Bronchial epithelial cell (primary cell): ENCODE measurements at regions not wholly inside any gene's neighbourhood (a gene's known extent, or its start where the extent isn't known, plus 50 kb on each side); places are given as distances from the start of the nearest gene placed in this dataset.

Experiments
- DNase-seq: peaks from one replicate; pipeline ENCODE4 v3.0.0-alpha.2; 2010; ENCODE audit warnings: low read depth
- FAIRE-seq: peaks from 2 replicates; lab custom pipeline; 2011; peaks lifted over from hg19 to GRCh38; lab: Jason Lieb, UNC
- H3K27me3 ChIP-seq: 2 replicates; pipeline ENCODE4 v1.5.1; 2011; ENCODE audit warnings: low read length; ENCODE audit not compliant: control insufficient read depth, insufficient read depth
- H3K36me3 ChIP-seq: 2 replicates; pipeline ENCODE4 v1.5.1; 2011; ENCODE audit warnings: low read length; ENCODE audit not compliant: control insufficient read depth, insufficient read depth
- H3K4me3 ChIP-seq: 2 replicates; pipeline ENCODE4 v1.5.1; 2011; ENCODE audit warnings: mild to moderate bottlenecking, low read depth, low read length, control low read depth
- CTCF ChIP-seq: IDR thresholded peaks from 2 replicates; pipeline ENCODE4 v1.5.1; 2011; ENCODE audit warnings: mild to moderate bottlenecking, moderate library complexity, low read length, control low read depth, inconsistent platforms; ENCODE audit not compliant: insufficient read depth, severe bottlenecking

DNA sequence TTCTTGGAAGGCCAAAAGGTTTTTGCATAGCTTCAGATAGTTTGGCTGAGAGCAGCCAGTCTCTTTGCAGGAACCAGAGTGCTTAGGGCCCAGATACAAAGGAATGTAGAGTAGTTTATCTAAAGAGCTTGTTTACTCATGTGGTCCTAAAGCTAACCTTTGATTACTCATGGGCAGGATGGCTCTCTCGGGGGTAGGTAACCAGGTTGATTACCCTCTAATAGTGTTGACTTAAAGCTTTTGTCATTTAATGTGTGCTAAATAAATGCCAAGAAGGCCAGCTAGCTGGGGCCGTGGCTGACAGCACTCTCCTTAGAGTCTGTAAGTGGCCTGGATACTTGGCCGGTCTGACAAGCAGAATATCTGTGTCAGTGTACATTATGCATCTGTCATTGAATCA is 69.7 kb upstream of the MAGEB16 start:
- no peak for TF ChIP-seq CTCF
- H3K36me3 ChIP-seq, result no peaks in the 10 kb centered on the region
- FAIRE-seq (no peak), DNase-seq (no peak)
- H3K27me3 ChIP-seq, result no peaks in the 10 kb centered on the region
- no peak overlapping the region for H3K4me3 ChIP-seq

- TF ChIP-seq CTCF, result no peak
- no peaks in the 10 kb centered on the region for H3K27me3 ChIP-seq
- H3K4me3 ChIP-seq, result no peak overlapping the region
- DNase-seq, result no peak
- FAIRE-seq, result peak; percentile 50
- no peaks in the 10 kb centered on the region for H3K36me3 ChIP-seq
Measured at GRCh38 chrX:35733879-35734278, 64.3 kb upstream of the MAGEB16 start.

GRCh38 chrX:35741142-35741541 is 57.0 kb upstream of the MAGEB16 start:
- DNase-seq (no peak), FAIRE-seq (no peak)
- Histone ChIP-seq H3K27me3 (no peaks in the 10 kb centered on the region), H3K4me3 (no peak overlapping the region), H3K36me3 (no peaks in the 10 kb centered on the region)
- no peak for TF ChIP-seq CTCF

DNA sequence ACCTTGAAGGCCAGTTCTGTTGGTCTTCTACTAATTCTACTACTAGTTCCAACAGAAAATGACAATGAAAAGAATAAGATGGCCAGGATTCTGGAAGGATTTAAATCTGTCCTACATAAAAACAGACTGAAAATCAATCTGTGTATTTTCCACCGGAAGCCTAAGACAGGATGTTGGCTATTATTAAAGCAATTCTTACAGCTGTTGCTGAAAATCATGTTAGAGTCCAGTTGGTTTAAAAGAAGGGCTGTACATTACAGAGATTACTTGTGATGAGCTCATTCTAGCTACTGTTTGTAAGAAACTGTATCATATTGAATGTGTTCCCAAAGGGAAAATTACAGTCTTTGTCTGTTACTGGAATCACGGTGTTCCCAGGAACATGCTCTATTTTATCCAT is 54.8 kb upstream of the MAGEB16 start:
- no peak for FAIRE-seq
- no peak for TF ChIP-seq CTCF
- H3K4me3 ChIP-seq, result no peak overlapping the region
- no peaks in the 10 kb centered on the region for H3K27me3 ChIP-seq
- no peaks in the 10 kb centered on the region for H3K36me3 ChIP-seq
- no peak for DNase-seq
